Epithelial cell of prostate (primary cell): ENCODE measurements at regions not wholly inside any gene's neighbourhood (a gene's known extent, or its start where the extent isn't known, plus 50 kb on each side); places are given as distances from the start of the nearest gene placed in this dataset.
A peak's percentile ranks its signal among the peaks of the same experiment; 100 is the strongest.

Source experiments
- DNase-seq: peaks from one replicate; pipeline ENCODE4 v3.0.0-alpha.2; 2011; ENCODE audit warnings: low read depth, low spot score
- H3K27ac ChIP-seq: fragments of 450-650 bp; 2 replicates; pipeline ENCODE4 v1.5.1; 2017; ENCODE audit warnings: mild to moderate bottlenecking

- DNase-seq, result no peak
Measured at GRCh38 chr3:3633761-3634160, 165.5 kb upstream of the LRRN1 start.

DNA sequence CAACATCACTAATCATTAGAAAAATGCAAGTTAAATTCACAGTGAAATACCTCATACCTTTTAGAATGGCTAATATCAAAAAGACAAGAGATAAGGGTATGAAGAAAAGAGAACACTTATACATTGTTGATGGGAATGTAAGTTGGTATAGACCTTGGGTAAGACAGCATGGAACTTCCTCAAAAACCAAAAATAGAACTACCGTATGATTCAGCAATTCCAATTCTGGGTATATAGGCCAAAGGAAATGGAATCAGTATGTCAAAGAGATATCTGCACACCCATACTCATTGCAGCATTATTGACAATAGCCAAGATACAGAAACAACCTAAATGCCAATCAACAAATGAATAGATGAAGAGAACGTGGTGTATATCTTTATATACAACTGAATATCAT is 166.8 kb upstream of the LRRN1 start:
- H3K27ac ChIP-seq, result no peak overlapping the region
- no peak for DNase-seq

More at GRCh38 chr3:3633761-3634160, 165.5 kb upstream of the LRRN1 start:
- no peak overlapping the region for H3K27ac ChIP-seq

DNA sequence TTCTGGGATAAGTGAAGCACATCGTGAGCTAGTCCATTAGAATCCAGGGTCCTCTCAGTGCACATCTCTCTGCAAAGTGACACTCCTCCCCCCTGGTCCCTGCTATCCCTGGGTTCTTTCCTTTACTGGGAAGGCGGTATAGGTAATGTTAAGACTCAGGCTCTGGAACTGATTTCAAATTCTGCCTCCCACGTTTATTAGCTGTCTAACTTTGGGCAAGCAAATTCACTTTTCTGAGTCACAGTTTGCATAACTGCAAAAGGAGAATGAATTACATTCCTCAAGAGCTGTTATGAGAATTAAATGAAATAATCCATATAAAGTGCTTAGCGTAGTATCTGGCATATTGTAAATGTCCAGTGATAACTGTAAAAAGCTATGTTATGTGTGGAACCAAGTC is 168.1 kb upstream of the LRRN1 start:
- no peak overlapping the region for H3K27ac ChIP-seq
- DNase-seq, result no peak

DNA sequence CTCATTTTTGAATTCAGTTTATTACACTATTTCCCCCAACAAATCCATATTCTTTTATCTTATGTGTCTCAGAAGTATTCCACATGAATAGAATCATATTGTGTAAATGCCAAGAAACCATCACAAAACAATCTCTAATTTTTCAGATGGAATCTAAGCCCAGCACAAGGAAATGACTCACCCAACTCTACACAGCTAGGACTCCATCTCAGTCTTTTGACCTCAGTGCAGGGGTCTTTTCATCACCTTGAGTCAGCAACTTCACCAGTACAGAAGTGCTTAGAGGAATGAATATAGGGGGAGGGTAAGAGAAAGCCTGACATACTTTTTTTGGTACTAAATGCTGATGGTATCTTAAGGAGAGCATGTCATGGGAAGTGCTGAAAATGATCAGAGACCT is 169.3 kb upstream of the LRRN1 start:
- no peak for DNase-seq
- no peak overlapping the region for H3K27ac ChIP-seq

- no peak for DNase-seq
- H3K27ac ChIP-seq, result no peak overlapping the region
Measured at GRCh38 chr3:3628676-3629328, 170.4 kb upstream of the LRRN1 start.

GRCh38 chr3:3627114-3627513 is 172.1 kb upstream of the LRRN1 start:
- no peak overlapping the region for H3K27ac ChIP-seq
- DNase-seq, result no peak

DNA sequence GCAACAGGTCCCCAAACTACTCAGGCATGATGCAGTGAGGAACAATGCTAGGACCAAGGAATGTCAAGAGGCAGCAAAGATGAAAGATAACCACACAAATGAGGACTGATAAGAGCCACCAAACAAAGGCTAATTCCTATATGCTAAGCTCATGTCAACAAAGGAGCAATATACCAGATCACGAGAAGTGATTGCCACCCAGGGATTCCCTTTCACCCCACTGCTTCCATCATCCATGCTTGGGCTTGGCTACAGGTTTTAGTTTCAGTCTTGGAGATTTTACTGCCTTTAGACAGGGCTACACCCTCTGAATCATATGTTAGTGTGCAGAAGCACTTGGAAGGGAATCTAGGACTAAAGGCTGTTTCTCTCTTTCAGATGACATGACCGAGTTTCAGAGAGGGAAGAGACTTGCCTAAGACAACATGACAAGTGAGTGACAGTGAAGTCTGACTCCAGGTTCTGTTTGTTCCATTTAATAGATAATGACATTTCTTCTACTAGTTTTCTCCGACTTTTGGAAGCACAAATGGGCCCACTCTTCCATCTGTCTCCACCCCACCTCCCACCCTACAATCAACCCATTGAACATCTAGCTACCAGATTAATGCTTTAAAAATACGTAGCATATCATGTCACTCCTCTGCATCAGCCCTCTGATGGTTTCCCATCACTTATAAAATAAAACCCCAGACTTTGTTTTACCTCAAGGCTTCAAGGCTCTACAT is 173.5 kb upstream of the LRRN1 start:
- DNase-seq, result peak; percentile 51
- peak overlapping the region; percentile 2 for H3K27ac ChIP-seq

DNA sequence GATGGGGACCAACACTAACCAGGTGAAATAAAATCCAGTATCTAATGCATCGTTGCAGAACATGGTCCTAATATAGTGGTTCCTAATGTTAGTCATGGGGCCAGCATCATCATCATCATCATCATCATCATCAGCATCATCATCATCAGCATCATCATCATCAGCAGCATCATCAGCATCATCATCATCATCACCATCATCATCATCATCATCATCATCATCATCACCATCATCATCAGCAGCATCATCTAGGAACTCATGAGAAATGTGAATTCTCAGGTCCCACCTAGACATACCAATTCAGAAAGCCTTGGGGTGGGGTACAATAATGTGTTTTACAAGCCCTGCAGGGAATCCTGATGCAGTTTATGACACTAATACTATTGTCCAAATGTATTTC is 179.4 kb upstream of the LRRN1 start:
- DNase-seq, result no peak

GRCh38 chr3:3618623-3619022 is 180.6 kb upstream of the LRRN1 start:
- no peak for DNase-seq
- no peak overlapping the region for H3K27ac ChIP-seq

More for the DNA sequence above, 179.4 kb upstream of the LRRN1 start:
- H3K27ac ChIP-seq, result no peak overlapping the region

DNA sequence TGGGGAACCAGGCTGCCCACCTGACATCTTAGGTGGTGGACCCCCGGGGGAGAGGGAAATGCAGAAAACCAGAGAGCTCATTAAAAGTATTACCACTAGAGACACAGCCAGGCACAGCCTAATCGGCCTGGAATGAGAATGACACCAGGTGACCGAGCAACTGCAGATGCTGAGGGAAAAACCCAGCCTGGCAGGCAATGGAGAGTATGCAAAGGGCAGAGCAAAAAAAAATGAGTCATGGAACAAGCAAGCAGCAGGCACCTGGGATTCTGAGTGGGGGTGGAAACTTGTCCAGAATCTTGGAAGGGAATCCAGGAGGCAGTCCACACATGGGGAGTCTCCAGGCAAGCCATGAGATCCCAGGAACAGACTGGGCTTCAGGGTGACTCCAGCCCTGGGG is 183.7 kb upstream of the LRRN1 start:
- no peak for DNase-seq

DNA sequence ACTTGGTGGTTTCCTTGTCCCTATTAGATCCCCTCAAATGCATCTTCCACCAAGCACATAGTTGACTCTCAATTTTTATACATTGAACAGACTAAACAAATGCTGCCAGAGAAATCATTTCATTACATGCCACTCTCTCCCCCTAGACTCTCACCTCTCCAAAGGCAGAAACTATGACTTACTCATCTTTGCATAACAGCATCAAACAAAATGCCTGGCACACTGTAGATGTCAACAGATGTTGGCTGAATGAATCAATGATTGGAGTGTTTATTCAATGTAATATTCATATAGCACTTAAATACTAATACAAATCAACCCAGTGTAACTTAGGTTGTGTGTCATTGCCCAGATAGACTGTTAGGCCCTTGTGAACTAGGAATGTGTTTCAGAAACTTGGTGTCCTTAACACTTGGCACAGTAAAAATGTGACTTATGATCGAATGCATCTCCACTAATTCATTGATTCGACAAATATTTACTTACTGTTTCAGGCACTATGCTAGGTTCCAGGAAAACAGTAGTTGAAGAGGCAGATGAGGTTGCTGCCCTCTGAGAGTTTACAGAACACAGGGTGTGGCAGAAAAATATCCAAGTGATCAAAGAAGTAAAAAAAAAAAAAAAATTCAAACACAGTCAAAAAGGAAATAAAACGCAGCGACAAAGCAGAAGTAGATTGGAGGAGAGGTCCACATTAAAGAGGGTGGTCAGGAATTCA is 188.5 kb upstream of the LRRN1 start:
- DNase-seq, result no peak
- H3K27ac ChIP-seq, result no peak overlapping the region

More for the DNA sequence above, 183.7 kb upstream of the LRRN1 start:
- H3K27ac ChIP-seq, result no peak overlapping the region

DNA sequence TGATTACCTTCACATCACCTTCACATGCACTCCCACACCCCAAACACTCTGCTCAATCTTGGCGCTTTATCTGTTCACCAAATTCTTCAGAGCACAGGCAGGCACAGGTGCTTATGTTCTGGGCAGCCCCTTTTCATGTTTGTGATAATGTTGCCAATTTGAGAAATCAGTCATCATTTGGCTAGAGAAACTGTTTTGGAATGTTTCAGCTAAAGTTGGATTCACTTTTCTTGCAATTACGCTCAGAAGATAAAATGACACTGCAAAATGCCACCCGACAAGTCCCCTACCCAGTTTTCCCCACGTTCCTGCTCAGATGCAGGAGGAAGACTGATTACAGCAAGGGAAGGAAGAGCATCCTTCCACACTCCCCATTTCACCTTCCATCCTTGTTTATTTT is 192.9 kb upstream of the LRRN1 start:
- H3K27ac ChIP-seq, result no peak overlapping the region
- DNase-seq, result no peak

DNA sequence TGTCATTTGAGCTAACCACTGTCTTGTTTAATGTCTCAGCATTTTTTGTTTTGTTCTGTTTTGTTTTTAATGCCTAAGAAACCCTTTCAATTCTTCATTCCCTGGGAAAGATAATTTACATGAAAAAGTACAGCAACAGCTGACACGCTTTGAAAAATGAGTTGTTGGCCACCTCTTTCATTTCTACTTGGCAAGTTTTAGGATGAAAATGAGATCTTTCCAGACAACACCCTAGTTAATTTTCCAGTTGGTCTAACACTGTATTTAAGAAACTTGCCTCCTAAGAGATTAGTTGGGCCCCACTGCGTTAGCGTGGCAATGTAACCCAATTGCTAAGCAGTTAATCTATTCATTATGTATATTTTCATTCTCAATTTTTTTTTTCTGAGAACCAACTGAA is 194.0 kb upstream of the LRRN1 start:
- H3K27ac ChIP-seq, result no peak overlapping the region
- DNase-seq, result no peak

- no peak overlapping the region for H3K27ac ChIP-seq
- DNase-seq, result no peak
Measured at GRCh38 chr3:3603351-3603750, 195.9 kb upstream of the LRRN1 start.

GRCh38 chr3:3600665-3601340 is 198.4 kb upstream of the LRRN1 start:
- DNase-seq, result no peak
- no peak overlapping the region for H3K27ac ChIP-seq

DNA sequence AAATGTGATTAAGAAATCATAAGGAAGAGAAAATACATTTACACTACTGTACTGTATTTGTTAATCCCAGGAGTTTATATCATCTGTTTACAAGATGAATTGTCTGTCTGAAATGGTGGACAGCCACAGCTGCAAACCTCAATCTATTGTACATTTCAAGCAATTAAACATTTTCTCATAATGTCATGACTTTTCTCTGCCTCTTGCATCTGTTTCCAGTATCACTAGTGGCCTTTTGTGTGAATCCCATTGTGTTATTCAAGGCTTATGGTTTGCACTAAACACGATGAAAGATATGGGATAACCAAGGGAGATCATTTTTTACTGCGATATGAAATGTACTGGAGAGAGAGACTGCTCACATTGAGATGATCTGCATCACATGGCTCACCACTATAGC is 200.2 kb upstream of the LRRN1 start:
- no peak for DNase-seq
- H3K27ac ChIP-seq, result no peak overlapping the region

- no peak overlapping the region for H3K27ac ChIP-seq
Measured at GRCh38 chr3:3594986-3595385, 204.2 kb upstream of the LRRN1 start.

DNA sequence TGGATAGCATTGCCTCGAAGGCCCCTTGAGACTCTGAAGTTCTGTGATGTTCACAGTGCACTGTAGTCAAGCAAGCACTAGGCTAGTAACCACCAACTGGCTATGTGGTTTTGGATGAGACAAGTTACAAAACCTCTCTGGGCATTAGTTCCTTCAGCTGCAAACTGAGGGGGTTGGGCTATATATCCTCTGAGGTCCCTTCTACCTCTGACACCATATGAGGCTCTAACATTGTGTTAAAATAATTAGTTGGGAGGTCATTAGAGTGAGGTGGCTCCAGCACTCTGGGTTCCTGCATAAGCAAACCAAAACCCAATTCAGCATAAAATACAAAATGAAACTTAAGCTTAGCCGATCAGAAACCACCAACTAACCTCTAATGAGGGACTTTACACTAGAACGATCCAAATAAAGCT is 209.5 kb upstream of the LRRN1 start:
- no peak for DNase-seq

More at GRCh38 chr3:3594986-3595385, 204.2 kb upstream of the LRRN1 start:
- no peak for DNase-seq

GRCh38 chr3:3587647-3587972 is 211.6 kb upstream of the LRRN1 start:
- DNase-seq, result no peak
- H3K27ac ChIP-seq, result no peak overlapping the region

More for the DNA sequence above, 209.5 kb upstream of the LRRN1 start:
- no peak overlapping the region for H3K27ac ChIP-seq

- no peak overlapping the region for H3K27ac ChIP-seq
- no peak for DNase-seq
Measured at GRCh38 chr3:3586843-3587646, 212.2 kb upstream of the LRRN1 start.
